NAMALWA (cell line): ENCODE measurements at regions not wholly inside any gene's neighbourhood (a gene's known extent, or its start where the extent isn't known, plus 50 kb on each side); places are given as distances from the start of the nearest gene placed in this dataset.
"Not testable (repeated sequence)": the region's sequence is repeated elsewhere in the genome, so short reads cannot be mapped to it uniquely, and the experiment has no call there.

Experiments
- DNase-seq: peaks from one replicate; pipeline ENCODE4 v3.0.0-alpha.2; 2015; ENCODE audit warnings: low spot score

- DNase-seq, result no peak
Measured at GRCh38 chr12:97800561-97800960, 338.0 kb downstream of the RMST start.

GRCh38 chr12:97801471-97802059 is 339.0 kb downstream of the RMST start:
- no peak for DNase-seq

- no peak for DNase-seq
Measured at GRCh38 chr12:97805146-97805545, 342.5 kb downstream of the RMST start.

GRCh38 chr12:97813301-97813700 is 350.7 kb downstream of the RMST start:
- DNase-seq, result no peak

- no peak for DNase-seq
Measured at GRCh38 chr12:97821806-97822205, 359.2 kb downstream of the RMST start.

- DNase-seq, result no peak
Measured at GRCh38 chr12:97835541-97835940, 372.9 kb downstream of the RMST start.

GRCh38 chr12:97837401-97837800 is 374.8 kb downstream of the RMST start:
- no peak for DNase-seq

GRCh38 chr12:97848051-97848450 is 385.4 kb downstream of the RMST start:
- DNase-seq, result no peak

- no peak for DNase-seq
Measured at GRCh38 chr12:97854477-97854876, 391.9 kb downstream of the RMST start.

- DNase-seq, result no peak
Measured at GRCh38 chr12:97862072-97862471, 399.5 kb downstream of the RMST start.

GRCh38 chr12:97875064-97875463 is 412.5 kb downstream of the RMST start:
- DNase-seq, result no peak

- no peak for DNase-seq
Measured at GRCh38 chr12:97876780-97877179, 414.2 kb downstream of the RMST start.

GRCh38 chr12:97877404-97877803 is 414.8 kb downstream of the RMST start:
- no peak for DNase-seq

- no peak for DNase-seq
Measured at GRCh38 chr12:97886511-97887176, 424.0 kb downstream of the RMST start.

GRCh38 chr12:97897881-97898280 is 435.3 kb downstream of the RMST start:
- DNase-seq, result not testable (repeated sequence)

- DNase-seq, result no peak
Measured at GRCh38 chr12:97899529-97899928, 436.9 kb downstream of the RMST start.

GRCh38 chr12:97899956-97900355 is 437.4 kb downstream of the RMST start:
- no peak for DNase-seq

- DNase-seq, result no peak
Measured at GRCh38 chr12:97903356-97903755, 440.8 kb downstream of the RMST start.

- DNase-seq, result no peak
Measured at GRCh38 chr12:97907504-97907903, 444.9 kb downstream of the RMST start.

GRCh38 chr12:97910559-97910958 is 448.0 kb downstream of the RMST start:
- DNase-seq, result no peak

- no peak for DNase-seq
Measured at GRCh38 chr12:97912943-97913342, 450.3 kb downstream of the RMST start.

GRCh38 chr12:97921979-97922722 is 459.5 kb downstream of the RMST start:
- no peak for DNase-seq

- DNase-seq, result no peak
Measured at GRCh38 chr12:97923546-97923945, 460.9 kb downstream of the RMST start.
